ENCODE measurements at regions not wholly inside any gene's neighbourhood (a gene's known extent, or its start where the extent isn't known, plus 50 kb on each side); places are given as distances from the start of the nearest gene placed in this dataset.
A peak's percentile ranks its signal among the peaks of the same experiment; 100 is the strongest.

- no peak for TF ChIP-seq CTCF (IDR thresholded peaks at IDR 0.05 in 4 of 5, conservative IDR thresholded peaks at IDR 0.05 in 1 of 5)
- no peak for TF ChIP-seq POLR2A (IDR thresholded peaks at IDR 0.05)
- Histone ChIP-seq H3K4me3 (no peak overlapping the region), H3K27me3 (no peaks in the 10 kb centered on the region), H3K36me3 (no peaks in the 10 kb centered on the region), H3K9me3 (no peaks in the 10 kb centered on the region), H3K27ac (no peak overlapping the region), H3K4me1 (no peaks in the 10 kb centered on the region)
- in situ Hi-C loops (cut with MboI; ENCODE audit: low sequenced_read_pairs in 4 of 4) (no loop called here), intact Hi-C loops (cut with DNase I; ENCODE audit: low total_unique reads) (no loop called here)
- no peak for DNase-seq
- ATAC-seq: no peak
Measured at GRCh38 chrX:134721766-134722532, 63.7 kb upstream of the PLAC1 start.

- TF ChIP-seq CTCF (IDR thresholded peaks at IDR 0.05 in 4 of 5, conservative IDR thresholded peaks at IDR 0.05 in 1 of 5) (no peak), POLR2A (IDR thresholded peaks at IDR 0.05) (no peak)
- intact Hi-C loops (cut with DNase I; ENCODE audit: low total_unique reads) (no loop called here), in situ Hi-C loops (cut with MboI; ENCODE audit: low sequenced_read_pairs in 4 of 4) (no loop called here)
- Histone ChIP-seq H3K4me1 (no peaks in the 10 kb centered on the region), H3K27ac (no peak overlapping the region), H3K27me3 (no peaks in the 10 kb centered on the region), H3K4me3 (no peak overlapping the region), H3K9me3 (no peaks in the 10 kb centered on the region), H3K36me3 (no peaks in the 10 kb centered on the region)
- no peak for ATAC-seq
- no peak for DNase-seq
Measured at GRCh38 chrX:134718966-134719317, 60.7 kb upstream of the PLAC1 start.

DNA sequence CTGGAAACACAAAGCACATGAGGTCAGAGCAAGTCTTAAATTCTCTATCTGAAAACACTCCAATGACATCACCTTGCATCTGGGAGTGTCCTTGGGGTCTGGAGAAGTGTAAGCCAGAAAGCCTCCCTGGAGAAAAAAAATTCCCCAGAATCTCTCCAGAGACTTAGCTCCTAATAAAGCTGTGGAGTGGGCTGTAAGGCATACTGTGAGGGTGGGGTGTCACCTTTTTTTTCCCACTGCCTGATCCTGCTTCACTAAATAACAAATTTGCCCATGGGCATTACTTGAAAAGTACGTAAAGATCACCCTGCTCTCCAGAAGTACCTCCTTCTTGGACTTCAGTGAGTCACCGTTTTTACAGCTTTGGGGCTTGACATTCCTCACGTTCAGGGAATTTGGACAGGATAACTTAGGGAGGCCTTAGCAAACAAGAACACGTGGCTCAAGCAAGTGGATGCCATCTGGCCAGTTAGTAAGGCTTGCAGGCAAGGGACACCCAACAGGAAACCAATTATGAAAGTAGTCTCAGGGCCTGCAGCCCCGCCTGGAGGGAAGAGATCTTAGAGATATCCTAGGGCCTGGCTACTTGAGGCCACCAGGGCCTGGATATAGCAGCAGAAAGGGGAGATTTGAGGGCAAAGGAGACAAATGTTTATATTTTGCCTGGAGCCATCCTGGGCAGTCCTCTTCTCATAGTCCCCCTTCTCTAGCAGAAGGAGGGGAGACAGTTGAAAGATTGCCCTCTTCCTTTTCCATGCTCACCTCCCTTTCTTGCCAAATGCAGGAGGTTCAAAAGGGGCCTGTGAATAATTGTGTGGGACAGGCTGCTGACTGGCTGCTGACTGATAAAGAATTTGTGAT is 60.1 kb upstream of the PLAC1 start:
- peak in 1 of 2 donors; percentile 62 for ATAC-seq
- H3K36me3 ChIP-seq: no peaks in the 10 kb centered on the region
- intact Hi-C loops (cut with DNase I; ENCODE audit: low total_unique reads): no loop called here
- H3K27me3 ChIP-seq: no peaks in the 10 kb centered on the region
- no peak overlapping the region for H3K27ac ChIP-seq
- no peaks in the 10 kb centered on the region for H3K9me3 ChIP-seq
- TF ChIP-seq POLR2A (IDR thresholded peaks at IDR 0.05) (no peak), CTCF (IDR thresholded peaks at IDR 0.05 in 4 of 5, conservative IDR thresholded peaks at IDR 0.05 in 1 of 5) (no peak)
- H3K4me1 ChIP-seq: no peaks in the 10 kb centered on the region
- peak; percentile 2 to 44 for DNase-seq
- in situ Hi-C loops (cut with MboI; ENCODE audit: low sequenced_read_pairs in 4 of 4): no loop called here
- no peak overlapping the region for H3K4me3 ChIP-seq

GRCh38 chrX:134717698-134718097 is 59.4 kb upstream of the PLAC1 start:
- in situ Hi-C loops (cut with MboI; ENCODE audit: low sequenced_read_pairs in 4 of 4) (no loop called here), intact Hi-C loops (cut with DNase I; ENCODE audit: low total_unique reads) (no loop called here)
- no peak for TF ChIP-seq POLR2A (IDR thresholded peaks at IDR 0.05)
- TF ChIP-seq CTCF (IDR thresholded peaks at IDR 0.05 in 4 of 5, conservative IDR thresholded peaks at IDR 0.05 in 1 of 5): no peak
- DNase-seq: no peak
- ATAC-seq: no peak
- H3K36me3 ChIP-seq: no peaks in the 10 kb centered on the region
- H3K4me3 ChIP-seq: no peak overlapping the region
- H3K4me1 ChIP-seq: no peaks in the 10 kb centered on the region
- no peaks in the 10 kb centered on the region for H3K27me3 ChIP-seq
- H3K27ac ChIP-seq: no peak overlapping the region
- H3K9me3 ChIP-seq: no peaks in the 10 kb centered on the region
